H54 (cell line): ENCODE measurements at regions not wholly inside any gene's neighbourhood (a gene's known extent, or its start where the extent isn't known, plus 50 kb on each side); places are given as distances from the start of the nearest gene placed in this dataset.
"Not testable (repeated sequence)": the region's sequence is repeated elsewhere in the genome, so short reads cannot be mapped to it uniquely, and the experiment has no call there.

ENCODE experiments used
- DNase-seq: peaks from one replicate; pipeline ENCODE4 v3.0.0; 2011; ENCODE audit warnings: low spot score, mixed read lengths; ENCODE audit not compliant: insufficient read length
- FAIRE-seq: peaks from 3 replicates; lab custom pipeline; 2011; peaks lifted over from hg19 to GRCh38; lab: Jason Lieb, UNC
- POLR2A ChIP-seq: IDR thresholded peaks from 2 replicates; pipeline ENCODE4 v1.6.1; 2011; ENCODE audit warnings: low read depth, mild to moderate bottlenecking, low read length

- DNase-seq (no peak), FAIRE-seq (no peak)
- no peak for TF ChIP-seq POLR2A
These were observed 71.6 kb downstream of the TFAP2A start for GRCh38 chr6:10343320-10343719.

- DNase-seq (no peak), FAIRE-seq (no peak)
- no peak for TF ChIP-seq POLR2A
These were observed 73.3 kb downstream of the TFAP2A start for GRCh38 chr6:10341605-10342004.

- TF ChIP-seq POLR2A: no peak
- no peak for DNase-seq
- no peak for FAIRE-seq
These were observed 76.7 kb downstream of the TFAP2A start for GRCh38 chr6:10338151-10338550.

- not testable (repeated sequence) for FAIRE-seq, DNase-seq
These were observed 77.5 kb downstream of the TFAP2A start for GRCh38 chr6:10337376-10337775.

- DNase-seq (no peak), FAIRE-seq (no peak)
- TF ChIP-seq POLR2A: no peak
These were observed 82.8 kb downstream of the TFAP2A start for GRCh38 chr6:10332111-10332510.

- FAIRE-seq (no peak), DNase-seq (no peak)
- no peak for TF ChIP-seq POLR2A
These were observed 83.4 kb downstream of the TFAP2A start for GRCh38 chr6:10331334-10331968.

GRCh38 chr6:10330515-10330914, 84.4 kb downstream of the TFAP2A start:
- TF ChIP-seq POLR2A: no peak
- no peak for DNase-seq
- no peak for FAIRE-seq

- FAIRE-seq: peak; percentile 76
- DNase-seq: peak; percentile 26
- no peak for TF ChIP-seq POLR2A
These were observed 91.9 kb downstream of the TFAP2A start for GRCh38 chr6:10323018-10323417.

- DNase-seq: no peak
- TF ChIP-seq POLR2A: no peak
- FAIRE-seq: no peak
These were observed 94.6 kb downstream of the TFAP2A start for GRCh38 chr6:10320291-10320690.

- peak; percentile 79 for DNase-seq
- no peak for TF ChIP-seq POLR2A
- peak; percentile 93 for FAIRE-seq
These were observed 98.5 kb downstream of the TFAP2A start for GRCh38 chr6:10316373-10316721.

- DNase-seq (no peak), FAIRE-seq (no peak)
- TF ChIP-seq POLR2A: no peak
These were observed 99.1 kb downstream of the TFAP2A start for GRCh38 chr6:10315658-10316372.

- no peak for DNase-seq
- no peak for FAIRE-seq
- TF ChIP-seq POLR2A: no peak
These were observed 99.8 kb downstream of the TFAP2A start for GRCh38 chr6:10315034-10315433.

GRCh38 chr6:10314163-10314955, 100.5 kb downstream of the TFAP2A start:
- no peak for TF ChIP-seq POLR2A
- DNase-seq (no peak), FAIRE-seq (no peak)

GRCh38 chr6:10313799-10314162, 101.1 kb downstream of the TFAP2A start:
- no peak for TF ChIP-seq POLR2A
- DNase-seq: no peak
- FAIRE-seq: no peak
